ENCODE measurements at regions not wholly inside any gene's neighbourhood (a gene's known extent, or its start where the extent isn't known, plus 50 kb on each side); places are given as distances from the start of the nearest gene placed in this dataset.

GRCh38 chr16:65890203-65890602, 476.3 kb upstream of the CDH5 start:
- CTCF ChIA-PET, result interaction anchor here (0.6 kb wide), 1 partner anchor 97 kb away, joined by 11 read pairs; no protein-coding TSS in a partner anchor
- H2BK20ac ChIP-seq (ENCODE audit: low read depth, low read length), result no peak overlapping the region
- H3K4me2 ChIP-seq (ENCODE audit: low read depth, low read length), result no peak overlapping the region
- 0 out of 2 replicates have a peak, but pooled peaks cover under 1% of the 10 kb centered on the region for H3K9me3 ChIP-seq (ENCODE audit: control insufficient read depth, insufficient read depth, low read length)
- no peak overlapping the region for H3K18ac ChIP-seq (ENCODE audit: low read depth, low read length)
- H4K20me1 ChIP-seq (ENCODE audit: insufficient read depth, low read length), result no peaks in the 10 kb centered on the region
- no peak overlapping the region for H2BK120ac ChIP-seq (ENCODE audit: low read depth, low read length)
- no peak overlapping the region for H2BK15ac ChIP-seq (ENCODE audit: low read depth, low read length)
- no peaks in the 10 kb centered on the region for H3K79me1 ChIP-seq (ENCODE audit: low read depth in 1 of 2, low read length in 2 of 2)
- H3K9ac ChIP-seq (ENCODE audit: low read depth, low read length), result no peak overlapping the region
- H3K56ac ChIP-seq (ENCODE audit: extremely low read depth, insufficient read depth, low read length), result no peak overlapping the region
- H3K27me3 ChIP-seq (ENCODE audit: control insufficient read depth, insufficient read depth, low read length), result peaks cover 4% of the 10 kb centered on the region; the same call in 1 of the 2 replicates
- no peaks in the 10 kb centered on the region for H3K36me3 ChIP-seq (ENCODE audit: control insufficient read depth, insufficient read depth, low read length)
- in situ Hi-C loops (cut with MboI; ENCODE audit: low sequenced_read_pairs) (no loop called here), intact Hi-C loops (cut with micrococcal nuclease) (no loop called here), dilution Hi-C loops (cut with HindIII; ENCODE audit: low sequenced_read_pairs, unreplicated experiment) (no loop called here)
- H4K8ac ChIP-seq (ENCODE audit: low read depth in 2 of 2, low read length in 2 of 2), result no peak overlapping the region
- POLR2A ChIA-PET (ENCODE audit: unreplicated experiment), result no interaction called here
- no peak for ATAC-seq (ENCODE audit: low read depth)
- no peak overlapping the region for H2AK9ac ChIP-seq (replicated peaks; ENCODE audit: low read depth, low read length, poor library complexity)
- no CpG with 5 or more reads among the region's 4 CpGs for WGBS, 2 experiments (ENCODE audit: extremely low coverage in 2 of 2, insufficient read length in 1 of 2)
- no peak overlapping the region for H2AK5ac ChIP-seq (ENCODE audit: low read depth, low read length)
- TF ChIP-seq NFE2L2 (IDR thresholded peaks at IDR 0.05; ENCODE audit: low read depth, low read length) (no peak), MAFK (IDR thresholded peaks at IDR 0.05; ENCODE audit: low read depth, low read length) (no peak), MXI1 (IDR thresholded peaks at IDR 0.05; ENCODE audit: borderline replicate concordance, low read depth, low read length) (no peak), CEBPB (IDR thresholded peaks at IDR 0.05; ENCODE audit: low read depth, low read length) (no peak), USF2 (IDR thresholded peaks at IDR 0.05; ENCODE audit: low read depth, low read length) (no peak)
- TF ChIP-seq, protein P1, sequence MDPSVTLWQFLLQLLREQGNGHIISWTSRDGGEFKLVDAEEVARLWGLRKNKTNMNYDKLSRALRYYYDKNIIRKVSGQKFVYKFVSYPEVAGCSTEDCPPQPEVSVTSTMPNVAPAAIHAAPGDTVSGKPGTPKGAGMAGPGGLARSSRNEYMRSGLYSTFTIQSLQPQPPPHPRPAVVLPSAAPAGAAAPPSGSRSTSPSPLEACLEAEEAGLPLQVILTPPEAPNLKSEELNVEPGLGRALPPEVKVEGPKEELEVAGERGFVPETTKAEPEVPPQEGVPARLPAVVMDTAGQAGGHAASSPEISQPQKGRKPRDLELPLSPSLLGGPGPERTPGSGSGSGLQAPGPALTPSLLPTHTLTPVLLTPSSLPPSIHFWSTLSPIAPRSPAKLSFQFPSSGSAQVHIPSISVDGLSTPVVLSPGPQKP (IDR thresholded peaks at IDR 0.05; ENCODE audit: borderline replicate concordance, low read depth, low read length), result no peak
- H3K23ac ChIP-seq (ENCODE audit: low read depth, low read length), result no peak overlapping the region
- H2AFZ ChIP-seq (replicated peaks; ENCODE audit: low read length, poor library complexity), result no peak overlapping the region
- no peak overlapping the region for H3K14ac ChIP-seq (replicated peaks; ENCODE audit: low read depth, low read length)
- no peaks in the 10 kb centered on the region for H3K9me1 ChIP-seq (ENCODE audit: insufficient read depth, low read length)
- no peak overlapping the region for H3K4me3 ChIP-seq (ENCODE audit: insufficient read depth, low read depth, low read length)
- no TSS peak for BruUV-seq (replicated peaks)
- no peaks in the 10 kb centered on the region for H3K4me1 ChIP-seq (ENCODE audit: control insufficient read depth, insufficient read depth, low read length)
- H2BK5ac ChIP-seq (ENCODE audit: low read depth, low read length, poor library complexity, severe bottlenecking), result no peak overlapping the region
- no peak for DNase-seq
- H4K5ac ChIP-seq (ENCODE audit: low read depth, low read length), result no peak overlapping the region
- H3K4ac ChIP-seq (ENCODE audit: low read depth, low read length), result no peak overlapping the region
- H4K91ac ChIP-seq (ENCODE audit: insufficient read depth, low read depth, low read length), result no peak overlapping the region
- H3K27ac ChIP-seq (ENCODE audit: insufficient read depth, low read length), result no peak overlapping the region
